Body of pancreas (tissue), 4 donors: ENCODE measurements at regions not wholly inside any gene's neighbourhood (a gene's known extent, or its start where the extent isn't known, plus 50 kb on each side); places are given as distances from the start of the nearest gene placed in this dataset.

Source experiments
- ATAC-seq: fragments of 150-250 bp; one replicate; pipeline ENCODE4 v1.9.1; 2016
- DNase-seq, 4 donors: peaks; one replicate each; pipeline ENCODE4 v3.0.0-alpha.2; 2019
- H3K27ac ChIP-seq, 4 donors: fragments of 200-600 bp; sonication (generic); 1 replicate in 3 of 4; 2 replicates in 1 of 4; pipeline versions ENCODE4 v1.5.1 to v1.6.1; 2016 to 2019; ENCODE audit warnings: mild to moderate bottlenecking in 1 of 4, mixed read lengths in 1 of 4, moderate library complexity in 1 of 4
- H3K27me3 ChIP-seq, 2 donors: fragments of 200-600 bp; sonication (generic); one replicate each; pipeline ENCODE4 v1.6.0; 2016; ENCODE audit warnings: mild to moderate bottlenecking in 1 of 2
- H3K36me3 ChIP-seq, 2 donors: fragments of 200-600 bp; sonication (generic); replicated peaks in 1 of 2; 2 replicates each; pipeline ENCODE4 v1.5.1; 2016; ENCODE audit warnings: low read depth in 2 of 2; ENCODE audit not compliant: insufficient read depth in 1 of 2
- H3K4me1 ChIP-seq: fragments of 200-600 bp; sonication (generic); one replicate; pipeline ENCODE4 v1.6.0; 2016
- H3K4me3 ChIP-seq, 2 donors: fragments of 200-600 bp; sonication (generic); 1 replicate in 1 of 2; 2 replicates in 1 of 2; pipeline ENCODE4 v1.5.1; 2016 to 2019
- H3K9me3 ChIP-seq, 3 donors: fragments of 200-600 bp; sonication (generic); 1 replicate in 2 of 3; 2 replicates in 1 of 3; pipeline ENCODE4 v1.5.1; 2016
- CTCF ChIP-seq, 7 experiments: fragments of 450-650 bp in 4 of 7; fragments of 200-600 bp in 3 of 7; sonication (generic) in 3 of 7; IDR thresholded peaks; one replicate each; pipeline ENCODE4 v1.5.1; 2016 to 2019; ENCODE audit warnings: antibody characterized with exemption in 7 of 7
- POLR2A ChIP-seq, 3 donors: fragments of 450-650 bp; IDR thresholded peaks; one replicate each; pipeline ENCODE4 v1.6.1; 2016; ENCODE audit warnings: antibody characterized with exemption in 3 of 3, mild to moderate bottlenecking in 2 of 3
- WGBS, 2 donors: methylation state at CpG; one replicate each; pipeline ENCODE4 v1.1.5; 2017; 5-methylcytosine and 5-hydroxymethylcytosine counted together
- intact Hi-C: fragments of 100-400 bp; cut with DNase I; formaldehyde crosslinking; loops from one replicate; pipeline ENCODE4 v1.15.1; 2023

GRCh38 chr2:78293768-78294167, 731.7 kb upstream of the REG3G start:
- ATAC-seq, result no peak
- no peaks in the 10 kb centered on the region for H3K4me1 ChIP-seq
- H3K4me3 ChIP-seq, result no peak overlapping the region
- 81 to 83% methylated on average over 1 of the region's 1 CpG for WGBS, 2 donors
- TF ChIP-seq POLR2A (IDR thresholded peaks at IDR 0.05) (no peak), CTCF (IDR thresholded peaks at IDR 0.05) (no peak)
- no peaks in the 10 kb centered on the region for H3K36me3 ChIP-seq
- H3K27me3 ChIP-seq, result no peaks in the 10 kb centered on the region
- DNase-seq, result no peak
- intact Hi-C loops, result no loop called here
- H3K27ac ChIP-seq, result no peak overlapping the region
- H3K9me3 ChIP-seq, result no peaks in the 10 kb centered on the region

GRCh38 chr2:78301166-78301789, 724.2 kb upstream of the REG3G start:
- Histone ChIP-seq H3K4me3 (no peak overlapping the region), H3K36me3 (no peaks in the 10 kb centered on the region), H3K9me3 (no peaks in the 10 kb centered on the region), H3K4me1 (no peaks in the 10 kb centered on the region), H3K27me3 (no peaks in the 10 kb centered on the region), H3K27ac (no peak overlapping the region)
- no peak for TF ChIP-seq POLR2A (IDR thresholded peaks at IDR 0.05)
- TF ChIP-seq CTCF (IDR thresholded peaks at IDR 0.05), result no peak
- DNase-seq, result no peak
- no peak for ATAC-seq
- WGBS, 2 donors, result 34 to 36% methylated on average over 6 of the region's 6 CpGs
- intact Hi-C loops, result no loop called here

- H3K4me3 ChIP-seq, result no peak overlapping the region
- H3K36me3 ChIP-seq, result no peaks in the 10 kb centered on the region
- no peaks in the 10 kb centered on the region for H3K9me3 ChIP-seq
- WGBS, 2 donors, result 13 to 22% methylated on average over 1 of the region's 1 CpG
- DNase-seq (no peak), ATAC-seq (no peak)
- H3K27ac ChIP-seq, result no peak overlapping the region
- no peaks in the 10 kb centered on the region for H3K27me3 ChIP-seq
- no peaks in the 10 kb centered on the region for H3K4me1 ChIP-seq
- intact Hi-C loops, result no loop called here
- TF ChIP-seq POLR2A (IDR thresholded peaks at IDR 0.05) (no peak), CTCF (IDR thresholded peaks at IDR 0.05) (no peak)
These were observed 720.8 kb upstream of the REG3G start for GRCh38 chr2:78304678-78305077.

- TF ChIP-seq CTCF (IDR thresholded peaks at IDR 0.05), result no peak
- TF ChIP-seq POLR2A (IDR thresholded peaks at IDR 0.05), result no peak
- Histone ChIP-seq H3K4me3 (no peak overlapping the region), H3K9me3 (no peaks in the 10 kb centered on the region), H3K27me3 (no peaks in the 10 kb centered on the region), H3K4me1 (no peaks in the 10 kb centered on the region), H3K27ac (no peak overlapping the region), H3K36me3 (no peaks in the 10 kb centered on the region)
- DNase-seq, result no peak
- intact Hi-C loops, result no loop called here
- no peak for ATAC-seq
- WGBS, 2 donors, result 46 to 50% methylated on average over 3 of the region's 3 CpGs
These were observed 716.0 kb upstream of the REG3G start for GRCh38 chr2:78309460-78309859.

GRCh38 chr2:78315368-78315767, 710.1 kb upstream of the REG3G start:
- Histone ChIP-seq H3K9me3 (no peaks in the 10 kb centered on the region), H3K27ac (no peak overlapping the region), H3K4me3 (no peak overlapping the region), H3K27me3 (no peaks in the 10 kb centered on the region), H3K4me1 (no peaks in the 10 kb centered on the region), H3K36me3 (no peaks in the 10 kb centered on the region)
- ATAC-seq (no peak), DNase-seq (no peak)
- intact Hi-C loops, result no loop called here
- no peak for TF ChIP-seq POLR2A (IDR thresholded peaks at IDR 0.05)
- no peak for TF ChIP-seq CTCF (IDR thresholded peaks at IDR 0.05)
